Kidney (tissue), 13 donors: ENCODE measurements at regions not wholly inside any gene's neighbourhood (a gene's known extent, or its start where the extent isn't known, plus 50 kb on each side); places are given as distances from the start of the nearest gene placed in this dataset.

Experiments
- DNase-seq, 5 donors: peaks; one replicate each; pipeline ENCODE4 v3.0.0-alpha.2; 2013 to 2020
- FAIRE-seq: peaks from 2 replicates; lab custom pipeline; 2012; peaks lifted over from hg19 to GRCh38; lab: Jason Lieb, UNC
- H3K27ac ChIP-seq, 2 donors: one replicate each; pipeline ENCODE4 v1.7.0; 2013; ENCODE audit warnings: low read depth in 2 of 2, low read length in 2 of 2, inconsistent platforms in 1 of 2
- H3K27me3 ChIP-seq: one replicate; pipeline ENCODE4 v1.7.1; 2013; ENCODE audit warnings: low read length, inconsistent platforms; ENCODE audit not compliant: control insufficient read depth, insufficient read depth
- H3K36me3 ChIP-seq, 3 donors: one replicate each; pipeline versions ENCODE4 v1.7.0 to v1.7.1; 2013; ENCODE audit warnings: low read length in 3 of 3, control low read depth in 1 of 3, inconsistent platforms in 1 of 3; ENCODE audit not compliant: insufficient read depth in 3 of 3, control insufficient read depth in 2 of 3
- H3K4me1 ChIP-seq, 3 donors: one replicate each; pipeline versions ENCODE4 v1.7.0 to v1.7.1; 2013; ENCODE audit warnings: low read length in 3 of 3, inconsistent platforms in 1 of 3, low read depth in 1 of 3; ENCODE audit not compliant: control insufficient read depth in 2 of 3, insufficient read depth in 2 of 3
- H3K4me3 ChIP-seq, 3 donors: one replicate each; pipeline versions ENCODE4 v1.7.0 to v1.8.1; 2013; ENCODE audit warnings: low read length in 3 of 3, control low read depth in 1 of 3, inconsistent platforms in 1 of 3
- H3K9ac ChIP-seq, 3 donors: one replicate each; pipeline versions ENCODE4 v1.7.0 to v1.7.1; 2013; ENCODE audit warnings: low read length in 3 of 3, control low read depth in 1 of 3, inconsistent platforms in 1 of 3
- H3K9me3 ChIP-seq, 3 donors: one replicate each; pipeline versions ENCODE4 v1.7.0 to v1.7.1; 2013; ENCODE audit warnings: low read length in 3 of 3, control low read depth in 1 of 3, inconsistent platforms in 1 of 3; ENCODE audit not compliant: control insufficient read depth in 2 of 3, insufficient read depth in 1 of 3
- intact Hi-C: fragments of 100-400 bp; cut with DNase I; formaldehyde crosslinking; loops from one replicate; pipeline ENCODE4 v1.11.1; 2022
- TF ChIP-seq, protein P1 (sequence below): IDR thresholded peaks from 3 replicates; pipeline ENCODE4 v1.5.1; 2012; ENCODE audit warnings: mild to moderate bottlenecking, moderate library complexity, borderline replicate concordance; ENCODE audit not compliant: insufficient read depth; ENCODE audit errors: extremely low read depth
- donor health status: control.
- donor health status: control.
- donor health status: control.
- donor health status: control.
- donor health status: control.
- donor health status: DM: yes; HTN: yes; CAD: no.
- donor health status: Normal renal cell carcinoma (clear cell type).

GRCh38 chrX:150157291-150157690 lies 205.8 kb upstream of the MAMLD1 start:
- H3K9me3 ChIP-seq, result no peaks in the 10 kb centered on the region
- TF ChIP-seq, protein P1, sequence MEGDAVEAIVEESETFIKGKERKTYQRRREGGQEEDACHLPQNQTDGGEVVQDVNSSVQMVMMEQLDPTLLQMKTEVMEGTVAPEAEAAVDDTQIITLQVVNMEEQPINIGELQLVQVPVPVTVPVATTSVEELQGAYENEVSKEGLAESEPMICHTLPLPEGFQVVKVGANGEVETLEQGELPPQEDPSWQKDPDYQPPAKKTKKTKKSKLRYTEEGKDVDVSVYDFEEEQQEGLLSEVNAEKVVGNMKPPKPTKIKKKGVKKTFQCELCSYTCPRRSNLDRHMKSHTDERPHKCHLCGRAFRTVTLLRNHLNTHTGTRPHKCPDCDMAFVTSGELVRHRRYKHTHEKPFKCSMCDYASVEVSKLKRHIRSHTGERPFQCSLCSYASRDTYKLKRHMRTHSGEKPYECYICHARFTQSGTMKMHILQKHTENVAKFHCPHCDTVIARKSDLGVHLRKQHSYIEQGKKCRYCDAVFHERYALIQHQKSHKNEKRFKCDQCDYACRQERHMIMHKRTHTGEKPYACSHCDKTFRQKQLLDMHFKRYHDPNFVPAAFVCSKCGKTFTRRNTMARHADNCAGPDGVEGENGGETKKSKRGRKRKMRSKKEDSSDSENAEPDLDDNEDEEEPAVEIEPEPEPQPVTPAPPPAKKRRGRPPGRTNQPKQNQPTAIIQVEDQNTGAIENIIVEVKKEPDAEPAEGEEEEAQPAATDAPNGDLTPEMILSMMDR, result no peak
- no peaks in the 10 kb centered on the region for H3K27me3 ChIP-seq
- intact Hi-C loops, result no loop called here
- no peaks in the 10 kb centered on the region for H3K4me1 ChIP-seq
- H3K36me3 ChIP-seq, result no peaks in the 10 kb centered on the region
- no peak for DNase-seq
- H3K4me3 ChIP-seq, result no peak overlapping the region
- FAIRE-seq, result no peak
- H3K27ac ChIP-seq, result no peak overlapping the region
- no peak overlapping the region for H3K9ac ChIP-seq

DNA sequence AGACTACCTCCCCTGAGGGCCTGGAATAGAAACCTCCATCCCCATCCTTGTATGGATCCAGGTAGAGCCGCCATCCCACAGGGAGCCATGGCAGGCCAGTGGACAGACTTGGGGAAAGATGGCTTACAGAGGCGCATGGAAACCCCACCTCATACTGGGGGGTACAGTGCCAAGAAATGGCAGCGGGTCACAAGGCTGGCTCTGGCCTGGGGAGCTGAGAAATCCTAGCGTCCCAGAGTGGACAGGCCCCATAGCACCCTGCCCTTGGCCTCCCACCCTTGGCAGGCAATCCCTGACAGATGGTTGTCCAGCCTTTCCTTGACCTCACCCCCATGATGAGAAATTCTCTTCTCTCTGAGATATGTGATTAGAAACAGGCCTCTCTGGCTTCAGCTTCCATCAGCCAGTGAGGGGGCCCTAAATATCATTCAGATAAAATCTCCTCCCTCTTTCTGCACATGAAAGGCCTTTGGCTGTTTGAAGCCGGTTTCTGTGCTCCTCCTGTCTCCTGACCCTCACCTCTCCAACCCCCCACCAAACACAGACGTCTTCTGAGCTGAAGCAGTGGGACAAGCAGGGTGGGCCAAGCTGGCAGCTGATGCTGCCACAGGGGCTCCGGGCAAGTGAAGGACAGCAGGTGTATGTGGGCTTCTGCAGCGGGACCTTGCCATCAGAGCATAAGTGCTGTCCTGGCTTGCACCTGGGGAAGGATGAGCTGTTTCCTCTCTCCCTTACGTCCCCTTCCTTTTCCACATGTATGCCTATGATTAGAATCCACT lies 204.4 kb upstream of the MAMLD1 start:
- DNase-seq, result no peak
- H3K27me3 ChIP-seq, result no peaks in the 10 kb centered on the region
- H3K27ac ChIP-seq, result no peak overlapping the region
- H3K4me3 ChIP-seq, result no peak overlapping the region
- FAIRE-seq, result no peak
- H3K4me1 ChIP-seq, result no peaks in the 10 kb centered on the region
- H3K9ac ChIP-seq, result no peak overlapping the region
- TF ChIP-seq, protein P1, result no peak
- intact Hi-C loops, result no loop called here
- no peaks in the 10 kb centered on the region for H3K9me3 ChIP-seq
- H3K36me3 ChIP-seq, result no peaks in the 10 kb centered on the region

GRCh38 chrX:150159537-150159936 lies 203.6 kb upstream of the MAMLD1 start:
- H3K27me3 ChIP-seq, result no peaks in the 10 kb centered on the region
- H3K27ac ChIP-seq, result no peak overlapping the region
- TF ChIP-seq, protein P1, result no peak
- H3K4me1 ChIP-seq, result no peaks in the 10 kb centered on the region
- H3K4me3 ChIP-seq, result no peak overlapping the region
- H3K9ac ChIP-seq, result no peak overlapping the region
- intact Hi-C loops, result no loop called here
- no peaks in the 10 kb centered on the region for H3K36me3 ChIP-seq
- H3K9me3 ChIP-seq, result no peaks in the 10 kb centered on the region
- DNase-seq, result no peak
- FAIRE-seq, result no peak
